HG02759 (cell line): ENCODE measurements at regions not wholly inside any gene's neighbourhood (a gene's known extent, or its start where the extent isn't known, plus 50 kb on each side); places are given as distances from the start of the nearest gene placed in this dataset.

Experiments
- ATAC-seq: cut with Tn5 transposase; IDR thresholded peaks from one replicate; pipeline ENCODE4 v1.9.1; 2021; ENCODE audit warnings: mild to moderate bottlenecking, moderate library complexity; ENCODE audit not compliant: unreplicated experiment

- ATAC-seq: peak; percentile 48
Measured at GRCh38 chr3:104519068-104519467, 847.6 kb upstream of the ALCAM start.

GRCh38 chr3:104519468-104520227, 847.1 kb upstream of the ALCAM start:
- ATAC-seq: no peak

GRCh38 chr3:104520228-104520655, 846.5 kb upstream of the ALCAM start:
- ATAC-seq: peak; percentile 23

- ATAC-seq: peak; percentile 66
Measured at GRCh38 chr3:104521606-104522336, 844.9 kb upstream of the ALCAM start.

GRCh38 chr3:104523136-104523535, 843.6 kb upstream of the ALCAM start:
- ATAC-seq: no peak

- ATAC-seq: peak; percentile 82
Measured at GRCh38 chr3:104526901-104527401, 839.8 kb upstream of the ALCAM start.

GRCh38 chr3:104530934-104531333, 835.8 kb upstream of the ALCAM start:
- ATAC-seq: no peak

GRCh38 chr3:104536715-104537114, 830.0 kb upstream of the ALCAM start:
- no peak for ATAC-seq

- ATAC-seq: no peak
Measured at GRCh38 chr3:104537323-104537722, 829.4 kb upstream of the ALCAM start.

GRCh38 chr3:104546301-104546700, 820.4 kb upstream of the ALCAM start:
- no peak for ATAC-seq

- no peak for ATAC-seq
Measured at GRCh38 chr3:104547031-104547430, 819.7 kb upstream of the ALCAM start.

GRCh38 chr3:104548401-104548800, 818.3 kb upstream of the ALCAM start:
- ATAC-seq: no peak

GRCh38 chr3:104549099-104549714, 817.5 kb upstream of the ALCAM start:
- no peak for ATAC-seq

- ATAC-seq: no peak
Measured at GRCh38 chr3:104553121-104553520, 813.6 kb upstream of the ALCAM start.

GRCh38 chr3:104554425-104554824, 812.3 kb upstream of the ALCAM start:
- ATAC-seq: no peak

GRCh38 chr3:104555728-104556127, 811.0 kb upstream of the ALCAM start:
- ATAC-seq: no peak

- ATAC-seq: no peak
Measured at GRCh38 chr3:104556372-104557078, 810.2 kb upstream of the ALCAM start.

GRCh38 chr3:104561324-104561723, 805.4 kb upstream of the ALCAM start:
- no peak for ATAC-seq

GRCh38 chr3:104564045-104564643, 802.6 kb upstream of the ALCAM start:
- no peak for ATAC-seq

GRCh38 chr3:104566054-104566453, 800.7 kb upstream of the ALCAM start:
- no peak for ATAC-seq

- no peak for ATAC-seq
Measured at GRCh38 chr3:104575634-104576033, 791.1 kb upstream of the ALCAM start.
